ENCODE measurements at regions not wholly inside any gene's neighbourhood (a gene's known extent, or its start where the extent isn't known, plus 50 kb on each side); places are given as distances from the start of the nearest gene placed in this dataset.

GRCh38 chr6:11393713-11394627, 143.6 kb upstream of the TMEM170B start:
- DNase-seq (ENCODE audit: extremely low read depth in 1 of 11, low read depth in 9 of 11, low spot score in 4 of 11), result no peak

- DNase-seq (ENCODE audit: extremely low read depth in 1 of 11, low read depth in 9 of 11, low spot score in 4 of 11), result no peak
Measured at GRCh38 chr6:11392778-11393507, 144.6 kb upstream of the TMEM170B start.

GRCh38 chr6:11391934-11392777, 145.4 kb upstream of the TMEM170B start:
- no peak for DNase-seq (ENCODE audit: extremely low read depth in 1 of 11, low read depth in 9 of 11, low spot score in 4 of 11)

- no peak for DNase-seq (ENCODE audit: extremely low read depth in 1 of 11, low read depth in 9 of 11, low spot score in 4 of 11)
Measured at GRCh38 chr6:11389977-11390376, 147.6 kb upstream of the TMEM170B start.

GRCh38 chr6:11388983-11389944, 148.3 kb upstream of the TMEM170B start:
- DNase-seq (ENCODE audit: extremely low read depth in 1 of 11, low read depth in 9 of 11, low spot score in 4 of 11), result no peak

- no peak for DNase-seq (ENCODE audit: extremely low read depth in 1 of 11, low read depth in 9 of 11, low spot score in 4 of 11)
Measured at GRCh38 chr6:11387707-11388430, 149.7 kb upstream of the TMEM170B start.

- DNase-seq (ENCODE audit: extremely low read depth in 1 of 11, low read depth in 9 of 11, low spot score in 4 of 11), result no peak
Measured at GRCh38 chr6:11386726-11387125, 150.8 kb upstream of the TMEM170B start.

- no peak for DNase-seq (ENCODE audit: extremely low read depth in 1 of 11, low read depth in 9 of 11, low spot score in 4 of 11)
Measured at GRCh38 chr6:11386323-11386722, 151.2 kb upstream of the TMEM170B start.

GRCh38 chr6:11384531-11385309, 152.3 kb upstream of the NEDD9 start:
- DNase-seq (ENCODE audit: extremely low read depth in 1 of 11, low read depth in 9 of 11, low spot score in 4 of 11), result no peak

- DNase-seq (ENCODE audit: extremely low read depth in 1 of 11, low read depth in 9 of 11, low spot score in 4 of 11), result no peak
Measured at GRCh38 chr6:11381801-11382513, 149.5 kb upstream of the NEDD9 start.

GRCh38 chr6:11380969-11381744, 148.7 kb upstream of the NEDD9 start:
- no peak for DNase-seq (ENCODE audit: extremely low read depth in 1 of 11, low read depth in 9 of 11, low spot score in 4 of 11)

GRCh38 chr6:11380549-11380948, 148.1 kb upstream of the NEDD9 start:
- DNase-seq (ENCODE audit: extremely low read depth in 1 of 11, low read depth in 9 of 11, low spot score in 4 of 11), result no peak

GRCh38 chr6:11379805-11380204, 147.3 kb upstream of the NEDD9 start:
- DNase-seq (ENCODE audit: extremely low read depth in 1 of 11, low read depth in 9 of 11, low spot score in 4 of 11), result no peak

GRCh38 chr6:11378639-11379038, 146.2 kb upstream of the NEDD9 start:
- no peak for DNase-seq (ENCODE audit: extremely low read depth in 1 of 11, low read depth in 9 of 11, low spot score in 4 of 11)
